Lower lobe of right lung (tissue), 2 donors: ENCODE measurements at regions not wholly inside any gene's neighbourhood (a gene's known extent, or its start where the extent isn't known, plus 50 kb on each side); places are given as distances from the start of the nearest gene placed in this dataset.

Source experiments
- ATAC-seq, 2 donors: fragments of 200-7000 bp; cut with Tn5 transposase; one replicate each; pipeline ENCODE4 v1.9.1; 2020 to 2022; ENCODE audit warnings: mild to moderate bottlenecking in 2 of 2, moderate library complexity in 2 of 2
- DNase-seq: peaks from one replicate; pipeline ENCODE4 v3.0.0-alpha.2; 2020
- H3K27ac ChIP-seq: fragments of 200-600 bp; one replicate; pipeline ENCODE4 v1.8.0; 2022
- H3K27me3 ChIP-seq: fragments of 200-600 bp; one replicate; pipeline ENCODE4 v1.8.0; 2022; ENCODE audit warnings: low read depth
- H3K36me3 ChIP-seq: fragments of 200-600 bp; one replicate; pipeline ENCODE4 v1.8.0; 2022; ENCODE audit warnings: mild to moderate bottlenecking
- H3K4me1 ChIP-seq: fragments of 200-600 bp; one replicate; pipeline ENCODE4 v1.8.0; 2022
- H3K4me3 ChIP-seq: fragments of 200-600 bp; one replicate; pipeline ENCODE4 v1.8.0; 2022; ENCODE audit warnings: mild to moderate bottlenecking
- H3K9me3 ChIP-seq: fragments of 200-600 bp; one replicate; pipeline ENCODE4 v1.8.0; 2022
- CTCF ChIP-seq: fragments of 200-600 bp; IDR thresholded peaks from one replicate; pipeline ENCODE4 v1.8.0; 2022; ENCODE audit warnings: antibody characterized with exemption, mild to moderate bottlenecking
- intact Hi-C: fragments of 100-400 bp; cut with DNase I; formaldehyde crosslinking; loops from one replicate; pipeline ENCODE4 v1.11.0; 2022
- donor health status: DM: no; HTN: yes; CAD: no; lungs with severe emphysema.

- H3K36me3 ChIP-seq = no peaks in the 10 kb centered on the region
These were observed 551.0 kb upstream of the NBEA start for GRCh38 chr13:34391076-34391475.

GRCh38 chr13:34401696-34402095 is 540.4 kb upstream of the NBEA start:
- Histone ChIP-seq H3K27me3 (no peaks in the 10 kb centered on the region), H3K4me1 (no peaks in the 10 kb centered on the region), H3K36me3 (no peaks in the 10 kb centered on the region), H3K9me3 (no peaks in the 10 kb centered on the region), H3K4me3 (no peak overlapping the region), H3K27ac (no peak overlapping the region)
- intact Hi-C loops = no loop called here
- DNase-seq (no peak), ATAC-seq (no peak)
- no peak for TF ChIP-seq CTCF

More at GRCh38 chr13:34391076-34391475, 551.0 kb upstream of the NBEA start:
- H3K9me3 ChIP-seq = peaks cover 13% of the 10 kb centered on the region
- no peak overlapping the region for H3K4me3 ChIP-seq
- TF ChIP-seq CTCF = no peak
- no peaks in the 10 kb centered on the region for H3K27me3 ChIP-seq
- DNase-seq (no peak), ATAC-seq (no peak)
- no peak overlapping the region for H3K27ac ChIP-seq
- H3K4me1 ChIP-seq = no peaks in the 10 kb centered on the region
- intact Hi-C loops = no loop called here

GRCh38 chr13:34405410-34406181 is 536.5 kb upstream of the NBEA start:
- ATAC-seq = no peak
- no peak for DNase-seq
- Histone ChIP-seq H3K27ac (no peak overlapping the region), H3K36me3 (no peaks in the 10 kb centered on the region), H3K27me3 (no peaks in the 10 kb centered on the region), H3K9me3 (no peaks in the 10 kb centered on the region), H3K4me3 (no peak overlapping the region), H3K4me1 (no peaks in the 10 kb centered on the region)
- no peak for TF ChIP-seq CTCF
- intact Hi-C loops = no loop called here

- no peak for ATAC-seq
- TF ChIP-seq CTCF = no peak
- intact Hi-C loops = no loop called here
These were observed 533.4 kb upstream of the NBEA start for GRCh38 chr13:34408640-34409039.

GRCh38 chr13:34409496-34410182 is 532.4 kb upstream of the NBEA start:
- Histone ChIP-seq H3K4me1 (no peaks in the 10 kb centered on the region), H3K27me3 (no peaks in the 10 kb centered on the region), H3K36me3 (no peaks in the 10 kb centered on the region), H3K4me3 (no peak overlapping the region), H3K9me3 (no peaks in the 10 kb centered on the region), H3K27ac (no peak overlapping the region)
- ATAC-seq (no peak), DNase-seq (no peak)
- no peak for TF ChIP-seq CTCF
- intact Hi-C loops = no loop called here

More at GRCh38 chr13:34408640-34409039, 533.4 kb upstream of the NBEA start:
- Histone ChIP-seq H3K27ac (no peak overlapping the region), H3K27me3 (no peaks in the 10 kb centered on the region), H3K4me1 (no peaks in the 10 kb centered on the region), H3K4me3 (no peak overlapping the region), H3K9me3 (no peaks in the 10 kb centered on the region), H3K36me3 (no peaks in the 10 kb centered on the region)
- no peak for DNase-seq
